GM18907 (cell line): ENCODE measurements at regions not wholly inside any gene's neighbourhood (a gene's known extent, or its start where the extent isn't known, plus 50 kb on each side); places are given as distances from the start of the nearest gene placed in this dataset.
"Not testable (repeated sequence)": the region's sequence is repeated elsewhere in the genome, so short reads cannot be mapped to it uniquely, and the experiment has no call there.

ENCODE experiments used
- ATAC-seq: cut with Tn5 transposase; IDR thresholded peaks from one replicate; pipeline ENCODE4 v1.9.1; 2021; ENCODE audit warnings: mild to moderate bottlenecking, moderate library complexity; ENCODE audit not compliant: unreplicated experiment

- ATAC-seq = peak; percentile 71
Measured at GRCh38 chr17:15858082-15858481, 86.8 kb upstream of the ADORA2B start.

GRCh38 chr17:15860774-15861173 is 84.2 kb upstream of the ADORA2B start:
- peak; percentile 51 for ATAC-seq

GRCh38 chr17:15864061-15864460 is 80.9 kb upstream of the ADORA2B start:
- ATAC-seq = not testable (repeated sequence)

GRCh38 chr17:15864472-15864871 is 80.5 kb upstream of the ADORA2B start:
- not testable (repeated sequence) for ATAC-seq

- not testable (repeated sequence) for ATAC-seq
Measured at GRCh38 chr17:15866015-15866414, 78.9 kb upstream of the ADORA2B start.

GRCh38 chr17:15867331-15867730 is 77.6 kb upstream of the ADORA2B start:
- ATAC-seq = not testable (repeated sequence)

GRCh38 chr17:15869868-15870267 is 75.1 kb upstream of the ADORA2B start:
- ATAC-seq = not testable (repeated sequence)

GRCh38 chr17:15872677-15873076 is 72.3 kb upstream of the ADORA2B start:
- ATAC-seq = not testable (repeated sequence)

- ATAC-seq = not testable (repeated sequence)
Measured at GRCh38 chr17:15877882-15878500, 66.9 kb upstream of the ADORA2B start.

GRCh38 chr17:15882058-15882720 is 62.7 kb upstream of the ADORA2B start:
- no peak for ATAC-seq

- no peak for ATAC-seq
Measured at GRCh38 chr17:15882777-15883176, 62.2 kb upstream of the ADORA2B start.

- ATAC-seq = no peak
Measured at GRCh38 chr17:15883617-15884111, 61.3 kb upstream of the ADORA2B start.

- ATAC-seq = no peak
Measured at GRCh38 chr17:15884731-15885130, 60.2 kb upstream of the ADORA2B start.

GRCh38 chr17:15885770-15886169 is 59.2 kb upstream of the ADORA2B start:
- no peak for ATAC-seq

GRCh38 chr17:15886221-15886620 is 58.7 kb upstream of the ADORA2B start:
- ATAC-seq = no peak

- ATAC-seq = no peak
Measured at GRCh38 chr17:15886804-15887203, 58.1 kb upstream of the ADORA2B start.

GRCh38 chr17:15888436-15888835 is 56.5 kb upstream of the ADORA2B start:
- ATAC-seq = no peak

GRCh38 chr17:15890279-15890892 is 54.5 kb upstream of the ADORA2B start:
- ATAC-seq = no peak

- no peak for ATAC-seq
Measured at GRCh38 chr17:15891318-15891717, 53.6 kb upstream of the ADORA2B start.

- no peak for ATAC-seq
Measured at GRCh38 chr17:15892244-15892643, 52.7 kb upstream of the ADORA2B start.

- no peak for ATAC-seq
Measured at GRCh38 chr17:15892731-15893657, 51.9 kb upstream of the ADORA2B start.
